MM.1S (cell line): ENCODE measurements at regions not wholly inside any gene's neighbourhood (a gene's known extent, or its start where the extent isn't known, plus 50 kb on each side); places are given as distances from the start of the nearest gene placed in this dataset.

ENCODE experiments used
- DNase-seq: peaks from one replicate; pipeline ENCODE4 v3.0.0-alpha.2; 2015
- H2AFZ ChIP-seq: fragments of 300-600 bp; sonication (generic); 2 replicates; pipeline ENCODE4 v1.6.0; 2016; ENCODE audit warnings: antibody characterized with exemption, low read length
- H3F3A ChIP-seq: fragments of 300-600 bp; sonication (generic); 2 replicates; pipeline ENCODE4 v1.6.1; 2016; ENCODE audit warnings: mild to moderate bottlenecking, antibody characterized with exemption, low read length, moderate library complexity, mixed read lengths; ENCODE audit not compliant: insufficient read depth
- H3K27ac ChIP-seq: fragments of 300-600 bp; sonication (generic); 2 replicates; pipeline ENCODE4 v1.5.1; 2016; ENCODE audit warnings: mild to moderate bottlenecking, low read length
- H3K27me3 ChIP-seq: fragments of 300-600 bp; sonication (generic); replicated peaks from 2 replicates; pipeline ENCODE4 v1.6.0; 2016; ENCODE audit warnings: low read length; ENCODE audit not compliant: insufficient read depth
- H3K36me3 ChIP-seq: fragments of 300-600 bp; sonication (generic); replicated peaks from 2 replicates; pipeline ENCODE4 v1.6.1; 2016; ENCODE audit warnings: mild to moderate bottlenecking, low read length, mixed read lengths; ENCODE audit not compliant: insufficient read depth
- H3K4me1 ChIP-seq: fragments of 300-600 bp; sonication (generic); 2 replicates; pipeline ENCODE4 v1.6.1; 2016; ENCODE audit warnings: low read length, mixed read lengths
- H3K4me2 ChIP-seq: fragments of 300-600 bp; sonication (generic); 2 replicates; pipeline ENCODE4 v1.6.0; 2016; ENCODE audit warnings: low read depth, low read length
- H3K4me3 ChIP-seq: fragments of 300-600 bp; sonication (generic); 2 replicates; pipeline ENCODE4 v1.5.1; 2016; ENCODE audit warnings: low read length, mixed read lengths
- H3K79me2 ChIP-seq: fragments of 300-600 bp; sonication (generic); 2 replicates; pipeline ENCODE4 v1.6.1; 2016; ENCODE audit warnings: mixed run types, low read length, mixed read lengths
- H3K9ac ChIP-seq: fragments of 300-600 bp; sonication (generic); 2 replicates; pipeline ENCODE4 v1.6.1; 2016; ENCODE audit warnings: low read length, mixed read lengths
- H3K9me2 ChIP-seq: fragments of 300-600 bp; sonication (generic); replicated peaks from 2 replicates; pipeline ENCODE4 v1.6.1; 2016; ENCODE audit warnings: mild to moderate bottlenecking, low read length, mixed read lengths; ENCODE audit not compliant: insufficient read depth
- H3K9me3 ChIP-seq: fragments of 300-600 bp; sonication (generic); replicated peaks from 2 replicates; pipeline ENCODE4 v1.6.1; 2016; ENCODE audit warnings: mild to moderate bottlenecking, low read length, mixed read lengths; ENCODE audit not compliant: insufficient read depth
- H4K20me1 ChIP-seq: fragments of 300-600 bp; sonication (generic); 2 replicates; pipeline ENCODE4 v1.6.1; 2016; ENCODE audit warnings: mild to moderate bottlenecking, low read length, moderate library complexity, mixed read lengths; ENCODE audit not compliant: insufficient read depth
- CTCF ChIP-seq: fragments of 300-600 bp; sonication (generic); IDR thresholded peaks from 2 replicates; pipeline ENCODE4 v1.5.1; 2016; ENCODE audit warnings: antibody characterized with exemption, low read length, mixed read lengths
- EZH2 ChIP-seq: fragments of 300-600 bp; sonication (generic); optimal IDR thresholded peaks from 2 replicates; pipeline ENCODE3; 2017; ENCODE audit warnings: low read depth, mild to moderate bottlenecking, antibody characterized with exemption, low read length, mixed read lengths
- EZH2phosphoT487 ChIP-seq: fragments of 300-600 bp; sonication (generic); IDR thresholded peaks from 2 replicates; pipeline ENCODE4 v1.6.1; 2018; ENCODE audit warnings: antibody characterized with exemption, low read length

- no peak for TF ChIP-seq EZH2
- no peak for TF ChIP-seq CTCF
- no peak for TF ChIP-seq EZH2phosphoT487
- Histone ChIP-seq H4K20me1 (no peaks in the 10 kb centered on the region), H3F3A (no peaks in the 10 kb centered on the region), H3K36me3 (no peaks in the 10 kb centered on the region), H3K9me3 (no peaks in the 10 kb centered on the region), H3K27ac (no peak overlapping the region), H2AFZ (no peak overlapping the region), H3K4me3 (no peak overlapping the region), H3K4me1 (no peaks in the 10 kb centered on the region), H3K9ac (no peak overlapping the region), H3K27me3 (no peaks in the 10 kb centered on the region), H3K79me2 (no peaks in the 10 kb centered on the region), H3K9me2 (no peaks in the 10 kb centered on the region), H3K4me2 (no peak overlapping the region)
- no peak for DNase-seq
These were observed 115.5 kb downstream of the PAPOLA start for GRCh38 chr14:96617635-96618034.

- H3K9me3 ChIP-seq = no peaks in the 10 kb centered on the region
- H3K27me3 ChIP-seq = no peaks in the 10 kb centered on the region
- H4K20me1 ChIP-seq = no peaks in the 10 kb centered on the region
- H3K79me2 ChIP-seq = no peaks in the 10 kb centered on the region
- no peak overlapping the region for H3K27ac ChIP-seq
- no peaks in the 10 kb centered on the region for H3K9me2 ChIP-seq
- H3K4me1 ChIP-seq = no peaks in the 10 kb centered on the region
- H3K9ac ChIP-seq = no peak overlapping the region
- H3K4me3 ChIP-seq = no peak overlapping the region
- no peak overlapping the region for H2AFZ ChIP-seq
- no peaks in the 10 kb centered on the region for H3F3A ChIP-seq
- H3K36me3 ChIP-seq = no peaks in the 10 kb centered on the region
- TF ChIP-seq CTCF (no peak), EZH2 (no peak), EZH2phosphoT487 (no peak)
- no peak for DNase-seq
- no peak overlapping the region for H3K4me2 ChIP-seq
These were observed 120.7 kb downstream of the PAPOLA start for GRCh38 chr14:96622926-96623325.

GRCh38 chr14:96623676-96624484, 121.7 kb downstream of the PAPOLA start:
- H3K9me2 ChIP-seq = no peaks in the 10 kb centered on the region
- H3K27me3 ChIP-seq = no peaks in the 10 kb centered on the region
- no peaks in the 10 kb centered on the region for H4K20me1 ChIP-seq
- H3K36me3 ChIP-seq = no peaks in the 10 kb centered on the region
- H3F3A ChIP-seq = no peaks in the 10 kb centered on the region
- H3K27ac ChIP-seq = no peak overlapping the region
- no peak overlapping the region for H3K4me2 ChIP-seq
- H3K4me1 ChIP-seq = no peaks in the 10 kb centered on the region
- H3K9ac ChIP-seq = no peak overlapping the region
- TF ChIP-seq CTCF (no peak), EZH2phosphoT487 (no peak), EZH2 (no peak)
- no peaks in the 10 kb centered on the region for H3K79me2 ChIP-seq
- no peak overlapping the region for H3K4me3 ChIP-seq
- no peak overlapping the region for H2AFZ ChIP-seq
- no peak for DNase-seq
- no peaks in the 10 kb centered on the region for H3K9me3 ChIP-seq
